OCI-LY7 (cell line): ENCODE measurements at regions not wholly inside any gene's neighbourhood (a gene's known extent, or its start where the extent isn't known, plus 50 kb on each side); places are given as distances from the start of the nearest gene placed in this dataset. TPM values are rescaled to one million over a fixed set of nuclear protein-coding genes. Genes with fewer than 3 reads are reported as not detected.

Experiments
- small RNA-seq: library from RNA; depleted of rRNA; stranded (forward); fragments of <200 nt; gene quantifications from one replicate; pipeline ENCODE3, GENCODE V24; 2014

Small RNA genes lying in the stretch of these regions (small RNA-seq; reads per million reads assigned to genes)
- not detected for gene AL589743.6
